HG02885 (cell line): ENCODE measurements at regions not wholly inside any gene's neighbourhood (a gene's known extent, or its start where the extent isn't known, plus 50 kb on each side); places are given as distances from the start of the nearest gene placed in this dataset.
"Not testable (repeated sequence)": the region's sequence is repeated elsewhere in the genome, so short reads cannot be mapped to it uniquely, and the experiment has no call there.

Experiments
- ATAC-seq: cut with Tn5 transposase; IDR thresholded peaks from one replicate; pipeline ENCODE4 v1.9.1; 2021; ENCODE audit warnings: mild to moderate bottlenecking; ENCODE audit not compliant: unreplicated experiment, poor library complexity

GRCh38 chr2:53407363-53408080 lies 360.1 kb upstream of the CHAC2 start:
- no peak for ATAC-seq

GRCh38 chr2:53403792-53404413 lies 363.7 kb upstream of the CHAC2 start:
- ATAC-seq, result peak; percentile 66

DNA sequence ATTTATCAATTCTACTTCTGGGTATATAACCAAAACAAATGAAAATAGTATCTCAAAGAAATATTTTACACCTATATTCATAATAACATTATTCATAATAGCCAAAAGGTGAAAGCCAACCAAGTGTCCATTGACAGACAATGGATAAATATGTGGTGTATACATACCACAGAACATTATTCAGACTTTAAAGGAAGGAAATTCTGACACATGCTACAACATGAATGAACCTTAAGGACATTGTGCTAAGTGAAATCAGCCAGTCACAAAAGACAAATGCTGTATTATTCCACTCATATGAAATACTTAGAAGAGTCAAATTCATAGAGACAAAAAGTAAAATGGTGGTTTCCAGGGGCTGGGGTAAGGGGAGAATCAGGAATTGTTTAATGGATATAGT lies 370.5 kb upstream of the CHAC2 start:
- ATAC-seq, result no peak

DNA sequence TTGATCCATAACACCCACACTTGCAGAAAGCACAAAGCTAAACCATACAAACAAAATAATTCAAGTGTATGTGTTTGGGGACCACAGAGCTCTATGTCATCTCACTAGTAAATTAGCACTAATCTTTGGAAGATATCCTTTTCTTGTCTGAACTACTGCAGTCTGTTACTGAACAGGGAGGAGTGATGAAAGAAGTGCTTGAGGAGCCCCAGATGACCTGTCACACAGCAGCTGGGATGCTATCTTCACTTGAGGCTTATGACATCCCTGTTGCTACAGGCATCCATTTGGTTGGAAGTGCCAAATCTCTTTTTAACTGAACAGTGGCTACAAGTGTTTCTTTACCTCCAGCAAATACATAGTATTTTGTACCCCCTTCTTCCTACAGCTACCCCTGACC lies 386.3 kb upstream of the CHAC2 start:
- no peak for ATAC-seq

GRCh38 chr2:53379547-53379946 lies 388.1 kb upstream of the CHAC2 start:
- no peak for ATAC-seq

GRCh38 chr2:53378791-53379190 lies 388.8 kb upstream of the CHAC2 start:
- ATAC-seq, result no peak

GRCh38 chr2:53373126-53373525 lies 394.5 kb upstream of the CHAC2 start:
- no peak for ATAC-seq

GRCh38 chr2:53366543-53366942 lies 401.1 kb upstream of the CHAC2 start:
- no peak for ATAC-seq

GRCh38 chr2:53362934-53363333 lies 404.7 kb upstream of the CHAC2 start:
- ATAC-seq, result no peak

GRCh38 chr2:53356291-53356905 lies 411.2 kb upstream of the CHAC2 start:
- no peak for ATAC-seq

DNA sequence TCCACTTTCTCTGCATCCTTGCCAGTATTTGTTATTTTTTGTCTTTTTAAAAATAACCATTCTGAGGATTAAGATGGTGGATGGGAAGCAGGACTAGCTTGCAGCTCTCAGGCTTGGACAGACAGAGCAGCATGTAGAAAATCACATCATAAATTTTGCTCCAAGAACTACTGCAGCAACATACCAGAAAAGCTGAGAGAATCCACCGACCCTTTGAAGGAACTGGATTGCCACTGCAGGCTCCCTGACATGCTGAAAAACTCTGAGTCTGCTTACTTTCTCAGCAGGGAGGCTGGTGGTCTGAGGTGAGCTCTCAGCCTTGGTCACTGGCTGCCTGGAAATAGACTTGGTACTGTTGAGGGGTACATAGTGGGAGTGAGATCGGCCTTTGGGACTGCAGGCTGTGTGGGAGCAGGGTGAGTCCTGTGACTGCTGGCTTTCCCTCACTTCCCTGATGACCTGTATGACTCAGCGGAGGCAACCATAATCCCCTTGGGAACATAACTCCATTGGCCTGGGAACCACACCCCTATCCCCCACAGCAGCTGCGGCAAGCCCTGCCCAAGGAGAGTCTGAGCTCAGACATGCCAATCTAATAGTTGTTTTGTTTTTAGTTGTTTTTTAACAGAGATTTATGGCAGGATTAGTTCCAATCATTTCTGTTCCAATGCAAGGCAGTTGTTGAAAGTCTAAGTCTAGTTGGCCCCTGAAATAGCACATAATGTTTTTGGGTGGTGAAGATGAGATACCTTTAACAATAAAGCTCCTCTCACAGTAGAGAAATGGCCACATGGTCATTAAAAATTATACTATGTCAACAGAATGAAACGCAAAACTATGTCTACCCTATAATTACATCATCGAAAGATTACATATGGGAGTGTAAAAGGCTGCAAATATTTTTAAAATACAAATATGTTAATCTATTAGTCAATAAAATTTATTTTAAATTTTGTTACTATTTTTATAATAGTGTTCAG lies 414.2 kb upstream of the CHAC2 start:
- ATAC-seq, result no peak

DNA sequence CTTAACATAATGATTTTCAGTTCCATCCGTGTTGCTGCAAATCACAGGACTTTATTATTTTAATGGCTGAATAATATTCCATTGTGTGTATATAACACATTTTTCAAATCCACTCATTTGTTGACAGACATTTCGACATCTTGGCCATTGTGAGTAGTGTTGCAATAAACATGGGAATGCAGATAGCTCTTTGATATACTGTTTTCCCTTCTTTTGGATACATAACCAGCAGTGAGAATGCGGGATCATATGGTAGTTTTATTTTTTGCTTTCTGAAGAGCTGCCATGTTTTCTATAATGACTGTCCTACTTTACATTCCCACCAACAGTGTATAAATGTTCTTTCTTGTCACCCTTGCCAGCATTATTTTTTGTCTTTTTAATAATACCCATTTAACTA lies 420.3 kb upstream of the CHAC2 start:
- no peak for ATAC-seq

DNA sequence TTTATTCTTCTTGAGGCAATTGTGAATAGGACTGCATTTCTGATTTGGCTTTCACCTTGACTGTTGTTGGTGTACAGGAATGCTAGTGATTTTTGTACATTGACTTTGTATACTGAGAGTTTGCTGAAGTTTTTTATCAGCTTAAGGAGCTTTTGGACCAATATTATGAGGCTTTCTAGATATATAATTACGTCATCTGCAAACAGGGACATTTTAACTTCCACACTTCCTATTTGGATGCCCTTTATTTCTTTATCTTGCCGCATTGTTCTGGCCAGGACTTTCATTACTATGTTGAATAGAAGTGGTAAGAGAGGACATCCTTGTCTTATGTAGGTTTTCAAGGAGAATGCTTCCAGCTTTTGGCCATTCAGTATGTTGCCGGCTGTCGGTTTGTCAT lies 425.4 kb upstream of the CHAC2 start:
- no peak for ATAC-seq

- no peak for ATAC-seq
Measured at GRCh38 chr2:53334610-53335009, 433.0 kb upstream of the CHAC2 start.

DNA sequence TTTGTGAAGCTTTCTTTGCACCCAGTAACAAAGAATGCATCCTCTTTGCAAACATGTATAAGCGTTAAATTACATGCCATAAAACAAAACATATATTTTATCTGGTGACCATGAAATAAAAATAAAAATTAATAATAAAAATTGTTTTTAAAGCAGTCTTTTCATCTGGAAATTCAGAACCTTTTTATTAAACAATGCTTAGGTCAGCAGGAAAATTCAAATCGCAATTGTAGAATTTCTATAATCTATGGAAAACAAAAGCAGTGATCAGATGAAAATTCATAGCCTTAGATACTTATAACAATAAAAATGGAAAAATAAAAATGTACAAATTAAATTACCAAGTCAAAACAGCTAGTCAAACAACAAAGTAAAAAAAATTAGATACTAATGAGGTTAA lies 435.9 kb upstream of the CHAC2 start:
- ATAC-seq, result no peak

GRCh38 chr2:53317861-53318260 lies 449.7 kb upstream of the CHAC2 start:
- ATAC-seq, result no peak

- no peak for ATAC-seq
Measured at GRCh38 chr2:53315149-53315548, 452.5 kb upstream of the CHAC2 start.

DNA sequence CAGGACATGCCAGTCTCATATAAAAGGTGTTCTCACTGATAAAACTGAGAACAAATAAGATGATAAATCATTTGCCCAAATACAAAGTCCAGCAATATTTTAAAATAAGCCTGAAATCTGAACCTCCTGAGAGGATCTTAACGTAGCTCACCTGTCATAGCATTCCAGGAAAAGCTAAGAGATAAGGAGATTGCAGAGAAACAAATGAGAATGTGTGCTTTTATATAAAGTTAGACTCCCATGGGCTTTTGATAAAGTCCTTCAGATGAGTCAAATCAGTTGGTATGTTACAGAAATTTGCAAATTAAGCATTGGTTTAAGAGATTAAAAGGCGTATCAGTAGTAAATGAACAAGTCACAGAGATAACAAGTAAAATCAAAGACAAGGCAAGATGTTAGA lies 452.9 kb upstream of the CHAC2 start:
- no peak for ATAC-seq

- not testable (repeated sequence) for ATAC-seq
Measured at GRCh38 chr2:53313644-53314043, 454.0 kb upstream of the CHAC2 start.

GRCh38 chr2:53312721-53313120 lies 454.9 kb upstream of the CHAC2 start:
- ATAC-seq, result no peak

DNA sequence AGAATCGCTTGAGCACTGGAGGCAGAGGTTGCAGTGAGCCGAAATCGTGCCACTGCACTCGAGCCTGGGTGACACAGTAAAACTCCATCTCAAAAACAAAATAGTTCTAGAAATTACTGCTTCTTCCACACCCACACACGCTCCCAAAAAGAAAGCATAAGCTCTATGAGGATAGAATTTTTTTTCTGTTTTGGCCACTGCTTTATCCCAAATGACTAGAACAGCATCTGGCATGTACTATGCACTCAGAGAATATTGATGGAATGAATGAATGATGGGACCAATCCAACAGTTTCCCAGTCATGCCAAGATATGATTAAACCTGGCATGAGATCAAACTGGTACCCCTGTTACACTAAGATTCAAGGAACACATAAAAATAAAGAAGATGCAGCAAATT lies 455.4 kb upstream of the CHAC2 start:
- no peak for ATAC-seq
